H1 (cell line): ENCODE measurements at regions not wholly inside any gene's neighbourhood (a gene's known extent, or its start where the extent isn't known, plus 50 kb on each side); places are given as distances from the start of the nearest gene placed in this dataset.

ENCODE experiments used
- CEBPB ChIP-seq: IDR thresholded peaks from 2 replicates; pipeline ENCODE4 v1.6.1; 2012; ENCODE audit warnings: low read depth, low read length
- CHD1 ChIP-seq: IDR thresholded peaks from 2 replicates; pipeline ENCODE4 v1.6.1; 2012; ENCODE audit warnings: low read depth, low read length, improper control_type of control experiment
- CHD2 ChIP-seq: IDR thresholded peaks from 2 replicates; pipeline ENCODE4 v1.6.1; 2012; ENCODE audit warnings: low read length, improper control_type of control experiment
- CREB1 ChIP-seq: IDR thresholded peaks from 2 replicates; pipeline ENCODE4 v1.6.1; 2012; ENCODE audit warnings: inconsistent platforms
- EGR1 ChIP-seq: IDR thresholded peaks from 2 replicates; pipeline ENCODE4 v1.6.1; 2011; ENCODE audit warnings: low read depth, low read length, borderline replicate concordance
- KDM4A ChIP-seq: IDR thresholded peaks from one replicate; pipeline ENCODE4 v1.7.1; 2012; ENCODE audit warnings: low read depth, mild to moderate bottlenecking, moderate library complexity, low read length, inconsistent platforms; ENCODE audit not compliant: severe bottlenecking
- POLR2AphosphoS5 ChIP-seq: IDR thresholded peaks from 2 replicates; pipeline ENCODE4 v1.6.1; 2011; ENCODE audit warnings: low read depth, low read length
- TCF12 ChIP-seq: IDR thresholded peaks from 2 replicates; pipeline ENCODE4 v1.6.1; 2011; ENCODE audit warnings: low read depth, mild to moderate bottlenecking, low read length

GRCh38 chr2:8580316-8581233 lies 101.3 kb upstream of the ID2 start (continued):
- TF ChIP-seq CEBPB (no peak), CHD1 (no peak), CHD2 (no peak), TCF12 (no peak), KDM4A (no peak), CREB1 (no peak), POLR2AphosphoS5 (no peak), EGR1 (no peak)
